Immature natural killer cell (primary cell): ENCODE measurements at regions not wholly inside any gene's neighbourhood (a gene's known extent, or its start where the extent isn't known, plus 50 kb on each side); places are given as distances from the start of the nearest gene placed in this dataset.
"Not testable (repeated sequence)": the region's sequence is repeated elsewhere in the genome, so short reads cannot be mapped to it uniquely, and the experiment has no call there.

ENCODE experiments used
- DNase-seq, 3 donors: peaks; one replicate each; pipeline ENCODE4 v3.0.0; 2022; ENCODE audit warnings: mixed read lengths in 1 of 3
- H3K27ac Mint-ChIP-seq, 6 donors: one replicate each; pipeline ENCODE4 v1.8.0; 2020; ENCODE audit warnings: mixed read lengths in 6 of 6, mild to moderate bottlenecking in 5 of 6, inconsistent platforms in 4 of 6, moderate library complexity in 3 of 6
- H3K27me3 Mint-ChIP-seq, 3 donors: one replicate each; pipeline ENCODE4 v1.8.0; 2020 to 2021; ENCODE audit warnings: low read depth in 3 of 3, mild to moderate bottlenecking in 3 of 3, mixed read lengths in 3 of 3, moderate library complexity in 3 of 3, inconsistent platforms in 1 of 3
- H3K36me3 Mint-ChIP-seq, 3 donors: one replicate each; pipeline ENCODE4 v1.8.0; 2020; ENCODE audit warnings: mixed read lengths in 3 of 3, inconsistent platforms in 2 of 3, mild to moderate bottlenecking in 2 of 3
- H3K4me1 Mint-ChIP-seq, 2 donors: one replicate each; pipeline ENCODE4 v1.8.0; 2020; ENCODE audit warnings: inconsistent platforms in 2 of 2, mild to moderate bottlenecking in 2 of 2, mixed read lengths in 2 of 2, moderate library complexity in 1 of 2
- H3K4me3 Mint-ChIP-seq, 5 donors: one replicate each; pipeline ENCODE4 v1.8.0; 2020; ENCODE audit warnings: mild to moderate bottlenecking in 5 of 5, mixed read lengths in 5 of 5, inconsistent platforms in 3 of 5, moderate library complexity in 3 of 5
- H3K9me3 Mint-ChIP-seq, 6 donors: one replicate each; pipeline ENCODE4 v1.8.0; 2020; ENCODE audit warnings: mild to moderate bottlenecking in 6 of 6, mixed read lengths in 6 of 6, inconsistent platforms in 4 of 6, moderate library complexity in 3 of 6

GRCh38 chr3:109963831-109964230 lies 626.5 kb upstream of the DPPA4 start:
- peaks cover 0 to 2% (median 0%) of the 10 kb centered on the region in 3 donors for H3K27me3 Mint-ChIP-seq
- no peaks in the 10 kb centered on the region for H3K4me1 Mint-ChIP-seq
- peaks cover 0 to 5% (median 0%) of the 10 kb centered on the region in 6 donors for H3K9me3 Mint-ChIP-seq
- no peak overlapping the region for H3K27ac Mint-ChIP-seq
- H3K36me3 Mint-ChIP-seq = no peaks in the 10 kb centered on the region
- H3K4me3 Mint-ChIP-seq = no peak overlapping the region
- DNase-seq = no peak

- Mint-ChIP-seq H3K27ac (no peak overlapping the region), H3K9me3 (peaks cover 0 to 4% (median 0%) of the 10 kb centered on the region in 6 donors), H3K36me3 (no peaks in the 10 kb centered on the region), H3K4me1 (no peaks in the 10 kb centered on the region), H3K27me3 (peaks cover 0 to 4% (median 3%) of the 10 kb centered on the region in 3 donors), H3K4me3 (no peak overlapping the region)
- DNase-seq = no peak
Measured at GRCh38 chr3:109973733-109974132, 636.4 kb upstream of the DPPA4 start.

GRCh38 chr3:109977897-109978296 lies 640.6 kb upstream of the DPPA4 start:
- Mint-ChIP-seq H3K4me1 (no peaks in the 10 kb centered on the region), H3K27me3 (peaks cover 0 to 4% (median 0%) of the 10 kb centered on the region in 3 donors), H3K36me3 (no peaks in the 10 kb centered on the region), H3K4me3 (no peak overlapping the region), H3K27ac (no peak overlapping the region), H3K9me3 (peaks cover 0 to 4% (median 0%) of the 10 kb centered on the region in 6 donors)
- no peak for DNase-seq

GRCh38 chr3:109982201-109982600 lies 644.9 kb upstream of the DPPA4 start:
- Mint-ChIP-seq H3K4me3 (no peak overlapping the region), H3K36me3 (no peaks in the 10 kb centered on the region), H3K4me1 (no peaks in the 10 kb centered on the region), H3K9me3 (peaks cover 0 to 2% (median 0%) of the 10 kb centered on the region in 6 donors), H3K27me3 (peaks cover 0 to 7% (median under 1%) of the 10 kb centered on the region in 3 donors), H3K27ac (no peak overlapping the region)
- no peak for DNase-seq

GRCh38 chr3:109984976-109985375 lies 647.6 kb upstream of the DPPA4 start:
- Mint-ChIP-seq H3K4me1 (no peaks in the 10 kb centered on the region), H3K27me3 (peaks cover 0 to 7% (median 2%) of the 10 kb centered on the region in 3 donors), H3K4me3 (no peak overlapping the region), H3K36me3 (no peaks in the 10 kb centered on the region), H3K27ac (no peak overlapping the region), H3K9me3 (peaks cover 0 to 2% (median 0%) of the 10 kb centered on the region in 6 donors)
- DNase-seq = no peak

- Mint-ChIP-seq H3K27ac (no peak overlapping the region), H3K4me3 (no peak overlapping the region), H3K9me3 (peaks cover 0 to 2% (median 0%) of the 10 kb centered on the region in 6 donors), H3K4me1 (no peaks in the 10 kb centered on the region), H3K36me3 (no peaks in the 10 kb centered on the region), H3K27me3 (peaks cover 0 to 3% (median 2%) of the 10 kb centered on the region in 3 donors)
- DNase-seq = no peak
Measured at GRCh38 chr3:109985943-109986555, 648.7 kb upstream of the DPPA4 start.

- no peaks in the 10 kb centered on the region for H3K4me1 Mint-ChIP-seq
- peaks cover 0 to 2% (median 0%) of the 10 kb centered on the region in 3 donors for H3K27me3 Mint-ChIP-seq
- no peaks in the 10 kb centered on the region for H3K36me3 Mint-ChIP-seq
- no peak overlapping the region for H3K4me3 Mint-ChIP-seq
- DNase-seq = no peak
- H3K9me3 Mint-ChIP-seq = peaks cover 0 to 2% (median 0%) of the 10 kb centered on the region in 6 donors
- no peak overlapping the region for H3K27ac Mint-ChIP-seq
Measured at GRCh38 chr3:109994853-109995252, 657.5 kb upstream of the DPPA4 start.

- Mint-ChIP-seq H3K27me3 (peaks cover 0 to 2% (median 0%) of the 10 kb centered on the region in 3 donors), H3K4me1 (no peaks in the 10 kb centered on the region), H3K4me3 (no peak overlapping the region), H3K27ac (no peak overlapping the region), H3K9me3 (peaks cover 0 to 2% (median 0%) of the 10 kb centered on the region in 6 donors), H3K36me3 (no peaks in the 10 kb centered on the region)
- DNase-seq = no peak
Measured at GRCh38 chr3:109995377-109995776, 658.0 kb upstream of the DPPA4 start.

- DNase-seq, H3K27me3 Mint-ChIP-seq, H3K4me3 Mint-ChIP-seq, H3K9me3 Mint-ChIP-seq, H3K27ac Mint-ChIP-seq, H3K36me3 Mint-ChIP-seq, H3K4me1 Mint-ChIP-seq: not testable (repeated sequence)
Measured at GRCh38 chr3:110001905-110002304, 664.6 kb upstream of the DPPA4 start.

GRCh38 chr3:110006913-110007312 lies 669.6 kb upstream of the DPPA4 start:
- H3K4me3 Mint-ChIP-seq = no peak overlapping the region
- H3K36me3 Mint-ChIP-seq = no peaks in the 10 kb centered on the region
- peaks cover 0 to 6% (median 0%) of the 10 kb centered on the region in 6 donors for H3K9me3 Mint-ChIP-seq
- no peaks in the 10 kb centered on the region for H3K4me1 Mint-ChIP-seq
- H3K27ac Mint-ChIP-seq = no peak overlapping the region
- DNase-seq = no peak
- peaks cover 0 to 3% (median 0%) of the 10 kb centered on the region in 3 donors for H3K27me3 Mint-ChIP-seq

- H3K27ac Mint-ChIP-seq = no peak overlapping the region
- no peaks in the 10 kb centered on the region for H3K36me3 Mint-ChIP-seq
- H3K4me1 Mint-ChIP-seq = no peaks in the 10 kb centered on the region
- no peak overlapping the region for H3K4me3 Mint-ChIP-seq
- peaks cover 0 to 6% (median 0%) of the 10 kb centered on the region in 6 donors for H3K9me3 Mint-ChIP-seq
- no peak for DNase-seq
- H3K27me3 Mint-ChIP-seq = no peaks in the 10 kb centered on the region
Measured at GRCh38 chr3:110015231-110015963, 678.1 kb upstream of the DPPA4 start.

GRCh38 chr3:110016235-110016815 lies 679.0 kb upstream of the DPPA4 start:
- no peaks in the 10 kb centered on the region for H3K4me1 Mint-ChIP-seq
- H3K4me3 Mint-ChIP-seq = no peak overlapping the region
- H3K27me3 Mint-ChIP-seq = peaks cover 0 to under 1% (median 0%) of the 10 kb centered on the region in 3 donors
- H3K27ac Mint-ChIP-seq = no peak overlapping the region
- no peaks in the 10 kb centered on the region for H3K36me3 Mint-ChIP-seq
- no peak for DNase-seq
- H3K9me3 Mint-ChIP-seq = peaks cover 0 to 7% (median 0%) of the 10 kb centered on the region in 6 donors

GRCh38 chr3:110017304-110017703 lies 680.0 kb upstream of the DPPA4 start:
- DNase-seq = no peak
- Mint-ChIP-seq H3K27me3 (peaks cover 0 to 2% (median 0%) of the 10 kb centered on the region in 3 donors), H3K4me1 (no peaks in the 10 kb centered on the region), H3K36me3 (no peaks in the 10 kb centered on the region), H3K4me3 (no peak overlapping the region), H3K9me3 (peaks cover 0 to 9% (median 0%) of the 10 kb centered on the region in 6 donors), H3K27ac (no peak overlapping the region)

GRCh38 chr3:110021659-110022058 lies 684.3 kb upstream of the DPPA4 start:
- no peak for DNase-seq
- H3K9me3 Mint-ChIP-seq = peaks cover 0 to 5% (median 0%) of the 10 kb centered on the region in 6 donors
- no peaks in the 10 kb centered on the region for H3K36me3 Mint-ChIP-seq
- peaks cover 0 to 4% (median 2%) of the 10 kb centered on the region in 3 donors for H3K27me3 Mint-ChIP-seq
- H3K4me3 Mint-ChIP-seq = no peak overlapping the region
- no peaks in the 10 kb centered on the region for H3K4me1 Mint-ChIP-seq
- no peak overlapping the region for H3K27ac Mint-ChIP-seq
